ENCODE measurements at regions not wholly inside any gene's neighbourhood (a gene's known extent, or its start where the extent isn't known, plus 50 kb on each side); places are given as distances from the start of the nearest gene placed in this dataset.

DNA sequence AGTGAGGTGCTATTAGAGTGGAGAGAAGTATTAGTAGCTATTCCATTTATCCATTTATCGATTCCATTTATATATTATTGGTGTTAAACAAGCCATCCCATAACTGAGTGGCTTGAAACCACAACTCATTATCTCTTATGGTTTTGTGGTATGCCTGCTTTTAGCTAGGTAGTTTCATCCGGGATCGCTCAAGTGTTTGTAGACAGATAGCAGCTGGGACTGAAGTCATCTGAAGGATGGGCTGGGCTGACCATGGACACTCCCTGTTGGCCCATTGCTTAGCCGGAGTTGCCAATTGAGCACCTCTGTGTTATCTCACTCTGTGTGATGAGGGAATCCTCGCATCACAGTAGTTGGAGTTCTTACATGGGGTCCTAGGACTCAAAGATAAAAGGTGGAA lies 622.5 kb downstream of the PLA2G4A start:
- DNase-seq, result no peak

- no peak for DNase-seq
Observed at GRCh38 chr1:187454010-187454409, 625.3 kb downstream of the PLA2G4A start.

DNA sequence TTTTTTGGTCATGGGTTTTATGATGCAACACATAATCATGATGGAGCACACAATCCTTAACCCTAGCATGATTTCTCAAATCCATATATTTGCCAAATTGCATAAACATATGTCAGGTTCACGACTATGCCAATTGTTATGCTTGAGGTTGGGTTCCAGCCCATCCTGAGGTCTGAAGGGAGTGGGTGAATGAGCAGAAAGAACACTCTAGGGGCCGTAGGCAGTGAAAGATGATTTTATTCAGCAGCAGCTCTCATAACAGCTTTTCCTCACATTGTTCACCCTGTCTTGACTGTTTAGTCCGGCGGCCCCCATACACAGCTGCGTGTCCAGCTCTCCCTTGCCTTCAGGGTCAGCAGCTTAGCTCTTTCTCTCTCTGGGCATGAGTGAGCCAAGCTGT lies 627.7 kb downstream of the PLA2G4A start:
- no peak for DNase-seq

DNA sequence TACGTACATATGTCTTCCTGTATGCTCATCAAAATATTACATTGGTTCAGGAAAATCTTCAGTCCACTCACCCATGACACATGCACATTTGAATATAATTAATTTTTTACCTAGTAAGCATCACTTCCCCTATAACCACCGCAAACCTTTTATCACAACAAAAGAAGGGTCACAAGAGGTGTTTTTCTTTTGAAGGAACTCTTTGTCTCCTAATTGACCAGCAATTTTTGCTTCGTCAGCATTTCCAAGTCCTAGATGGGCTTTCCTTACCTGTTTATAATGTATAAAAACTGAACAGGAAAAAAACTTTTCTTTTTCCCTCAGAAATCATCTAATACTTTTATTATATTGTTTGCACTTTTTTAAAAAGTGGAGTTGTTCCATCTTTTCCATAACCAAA lies 631.3 kb downstream of the PLA2G4A start:
- peak; percentile 60 for DNase-seq

DNA sequence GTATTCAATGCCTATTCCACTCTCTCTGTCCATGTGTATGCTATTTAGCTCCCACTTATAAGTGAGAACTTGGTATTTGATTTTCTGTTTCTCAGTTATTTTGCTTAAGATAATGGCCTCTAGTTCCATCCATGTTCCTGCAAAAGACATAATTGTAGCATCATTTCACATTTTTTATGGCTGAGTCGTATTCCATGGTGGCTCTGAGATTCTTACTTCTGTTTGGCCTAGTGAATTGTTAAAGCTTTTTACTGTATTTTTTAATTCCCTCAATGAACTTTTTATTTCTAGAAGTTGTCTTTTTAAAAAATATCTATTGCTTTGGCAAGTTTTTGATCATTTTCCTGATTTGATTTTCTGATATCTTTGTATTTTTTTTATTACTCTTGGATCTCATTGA lies 635.6 kb downstream of the PLA2G4A start:
- DNase-seq, result no peak

GRCh38 chr1:187465441-187465840 lies 636.7 kb downstream of the PLA2G4A start:
- no peak for DNase-seq

DNA sequence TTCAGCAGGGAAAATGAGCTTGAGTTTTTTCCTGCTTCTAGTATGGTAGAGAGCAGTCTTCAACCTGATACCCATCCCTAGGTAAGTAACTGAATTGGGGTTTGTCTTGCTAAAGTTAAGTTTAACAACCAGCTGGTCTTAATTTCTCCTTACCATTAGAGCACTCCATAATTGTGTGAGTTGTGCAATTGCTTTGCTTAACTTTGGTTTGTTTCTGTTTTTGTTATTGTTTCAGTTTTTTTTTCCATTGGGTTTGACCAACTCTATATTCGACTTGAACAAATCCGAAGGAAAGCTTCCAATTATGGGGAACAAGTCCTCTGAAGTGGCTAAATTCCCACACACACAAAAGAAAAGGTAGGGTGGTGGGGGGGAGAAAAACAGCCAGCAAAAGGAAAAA lies 641.1 kb downstream of the PLA2G4A start:
- no peak for DNase-seq

- DNase-seq, result peak; percentile 96
Observed at GRCh38 chr1:187471555-187471954, 642.8 kb downstream of the PLA2G4A start.

- DNase-seq, result peak; percentile 96
Observed at GRCh38 chr1:187474336-187474735, 645.6 kb downstream of the PLA2G4A start.

DNA sequence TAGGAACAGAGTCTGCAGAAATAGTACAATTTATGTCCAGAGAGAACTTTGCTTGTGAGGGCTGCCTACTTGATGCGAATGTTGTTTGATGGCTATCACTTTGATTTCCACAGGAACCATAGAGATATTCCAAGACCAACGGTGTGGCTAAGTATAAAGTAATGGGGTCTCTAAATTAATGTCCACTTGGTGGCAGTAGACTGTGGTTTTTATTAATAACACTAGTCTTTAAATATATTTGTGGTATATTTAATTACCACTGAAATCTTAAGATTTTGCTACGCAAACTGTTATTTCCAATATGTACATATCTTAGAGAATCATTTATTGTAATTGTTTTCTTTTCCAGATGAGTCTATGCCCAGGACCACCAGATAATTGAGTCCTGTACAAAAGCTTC lies 647.9 kb downstream of the PLA2G4A start:
- DNase-seq, result peak; percentile 29

GRCh38 chr1:187477103-187477502 lies 648.4 kb downstream of the PLA2G4A start:
- peak; percentile 38 for DNase-seq

GRCh38 chr1:187477535-187477934 lies 648.8 kb downstream of the PLA2G4A start:
- DNase-seq, result no peak

GRCh38 chr1:187481581-187482148 lies 652.9 kb downstream of the PLA2G4A start:
- no peak for DNase-seq

- DNase-seq, result no peak
Observed at GRCh38 chr1:187490266-187490665, 661.5 kb downstream of the PLA2G4A start.

- DNase-seq, result peak; percentile 54
Observed at GRCh38 chr1:187491082-187491720, 662.5 kb downstream of the PLA2G4A start.

- DNase-seq, result no peak
Observed at GRCh38 chr1:187498028-187498427, 669.3 kb downstream of the PLA2G4A start.

DNA sequence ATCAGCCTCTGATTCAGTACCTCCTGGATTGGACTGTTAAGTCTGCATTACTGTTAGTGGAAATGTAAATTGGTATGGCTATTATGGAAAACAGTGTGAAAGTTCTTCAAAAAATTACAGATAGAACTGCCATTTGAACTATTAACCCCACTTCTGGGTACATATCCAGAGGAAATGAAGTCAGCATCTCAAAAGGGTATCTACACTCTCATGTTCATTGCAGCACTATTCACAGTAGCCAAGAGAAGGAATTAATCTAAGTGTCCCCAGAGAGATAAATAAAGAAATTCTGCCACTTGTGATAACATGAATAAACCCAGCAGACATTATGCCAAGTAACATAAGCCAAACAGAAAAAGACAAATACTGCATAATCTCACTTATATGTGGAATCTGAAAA lies 676.0 kb downstream of the PLA2G4A start:
- DNase-seq, result no peak

GRCh38 chr1:187509091-187509490 lies 680.3 kb downstream of the PLA2G4A start:
- peak; percentile 87 for DNase-seq

GRCh38 chr1:187513190-187513589 lies 684.4 kb downstream of the PLA2G4A start:
- DNase-seq, result no peak

GRCh38 chr1:187514110-187514509 lies 685.4 kb downstream of the PLA2G4A start:
- no peak for DNase-seq

GRCh38 chr1:187516874-187517273 lies 688.1 kb downstream of the PLA2G4A start:
- peak; percentile 34 for DNase-seq

- peak; percentile 81 for DNase-seq
Observed at GRCh38 chr1:187517546-187517945, 688.8 kb downstream of the PLA2G4A start.

GRCh38 chr1:187527346-187527745 lies 698.6 kb downstream of the PLA2G4A start:
- no peak for DNase-seq

DNA sequence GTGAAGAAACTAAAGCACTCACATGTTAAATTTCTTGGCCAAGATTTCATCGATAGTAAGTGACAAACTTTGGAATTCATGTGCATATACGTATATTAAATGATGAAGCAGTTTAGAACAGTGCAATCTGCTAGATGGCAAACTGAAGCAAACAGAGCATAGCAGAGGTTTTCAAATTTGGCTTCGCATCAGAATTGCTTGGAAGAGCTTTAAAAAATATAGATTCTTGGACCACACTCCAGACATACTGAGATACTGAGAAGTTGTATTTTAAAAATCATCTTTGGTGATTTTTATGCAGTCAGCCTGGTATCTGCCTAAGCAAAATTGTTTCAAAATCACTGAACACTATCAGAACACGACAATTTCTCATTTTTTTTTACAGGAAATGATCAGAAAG lies 709.2 kb downstream of the PLA2G4A start:
- no peak for DNase-seq

DNA sequence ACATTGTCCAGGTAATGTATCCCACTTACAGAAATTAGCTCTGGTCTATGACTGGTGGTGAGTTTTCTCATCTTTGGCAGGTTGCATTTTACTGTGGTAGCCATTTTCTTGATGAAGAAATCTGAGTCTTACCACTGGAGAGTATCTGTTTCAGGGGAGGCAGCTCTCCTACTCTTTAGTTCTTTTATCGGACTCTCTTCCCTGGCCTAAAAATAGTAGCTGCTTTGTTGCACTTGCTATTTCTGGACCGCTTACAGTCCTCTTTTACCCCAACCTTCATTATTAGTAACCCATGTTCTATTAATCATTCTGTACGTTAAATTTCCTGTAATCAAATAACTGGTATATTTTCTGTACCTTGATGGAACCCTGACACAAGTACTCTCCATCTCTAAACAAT lies 720.8 kb downstream of the PLA2G4A start:
- DNase-seq, result no peak

Data from NCI-H69 (cell line).